WTC11 (cell line): ENCODE measurements at regions not wholly inside any gene's neighbourhood (a gene's known extent, or its start where the extent isn't known, plus 50 kb on each side); places are given as distances from the start of the nearest gene placed in this dataset.

Source experiments
- ATAC-seq: fragments of 200-7000 bp; cut with Tn5 transposase; 2 replicates; pipeline ENCODE4 v1.10.0; 2021; ENCODE audit warnings: mild to moderate bottlenecking, moderate library complexity
- CTCF ChIA-PET: fragments of 300-600 bp; sonication (Branson Sonifier 250); formaldehyde crosslinking; loops from one replicate; lab custom pipeline; 2021; ENCODE audit warnings: antibody characterized with exemption; lab: Charles Lee
- POLR2A ChIA-PET: fragments of 350-600 bp; sonication (Branson Sonifier 250); formaldehyde crosslinking; loops from one replicate; lab custom pipeline; 2021; ENCODE audit warnings: antibody characterized with exemption; lab: Charles Lee
- DNase-seq: peaks from one replicate; pipeline ENCODE4 v3.0.0; 2021; ENCODE audit warnings: low spot score
- H3K27ac Mint-ChIP-seq: 2 replicates; pipeline ENCODE4 v1.8.0; 2021; ENCODE audit warnings: mixed read lengths
- H3K27me3 Mint-ChIP-seq: 2 replicates; pipeline ENCODE4 v1.8.0; 2021; ENCODE audit warnings: low read depth, mild to moderate bottlenecking, moderate library complexity, mixed read lengths
- H3K36me3 Mint-ChIP-seq: 2 replicates; pipeline ENCODE4 v1.8.0; 2021; ENCODE audit warnings: mixed read lengths
- H3K4me1 Mint-ChIP-seq: 2 replicates; pipeline ENCODE4 v1.8.0; 2022; ENCODE audit warnings: mixed read lengths
- H3K4me3 Mint-ChIP-seq: 2 replicates; pipeline ENCODE4 v1.8.0; 2021; ENCODE audit warnings: mild to moderate bottlenecking, moderate library complexity, mixed read lengths
- H3K9me3 Mint-ChIP-seq: 2 replicates; pipeline ENCODE4 v1.8.0; 2021; ENCODE audit warnings: mixed read lengths
- CREM ChIP-seq: sonication (generic); formaldehyde crosslinking; IDR thresholded peaks from 2 replicates; pipeline ENCODE4 v1.8.1; 2022; ENCODE audit warnings: mild to moderate bottlenecking, missing genetic modification reagents, moderate library complexity
- EMX1 ChIP-seq: fragments of 250-450 bp; sonication (Bioruptor Pico); IDR thresholded peaks from 2 replicates; pipeline ENCODE4 v1.8.0; 2021; ENCODE audit warnings: mild to moderate bottlenecking
- FOXP1 ChIP-seq: sonication (generic); formaldehyde crosslinking; IDR thresholded peaks from 2 replicates; pipeline ENCODE4 v1.8.0; 2022; ENCODE audit warnings: missing genetic modification reagents, mild to moderate bottlenecking, moderate library complexity, borderline replicate concordance
- GTF2I ChIP-seq: fragments of 250-450 bp; sonication (Bioruptor Pico); conservative IDR thresholded peaks from 2 replicates; pipeline ENCODE4 v1.4.0; 2021; ENCODE audit warnings: mild to moderate bottlenecking
- JAZF1 ChIP-seq: fragments of 250-450 bp; sonication (Bioruptor Pico); IDR thresholded peaks from 2 replicates; pipeline ENCODE4 v1.9.0; 2021; ENCODE audit warnings: moderate library complexity, mild to moderate bottlenecking, inconsistent platforms
- NFATC4 ChIP-seq: fragments of 250-450 bp; sonication (Bioruptor Pico); IDR thresholded peaks from 2 replicates; pipeline ENCODE4 v1.9.0; 2021; ENCODE audit warnings: mild to moderate bottlenecking
- NR1H2 ChIP-seq: sonication (generic); formaldehyde crosslinking; IDR thresholded peaks from 2 replicates; pipeline ENCODE4 v1.9.0; 2021; ENCODE audit warnings: mild to moderate bottlenecking, moderate library complexity, missing genetic modification reagents
- OVOL2 ChIP-seq: fragments of 250-450 bp; sonication (Bioruptor Pico); IDR thresholded peaks from 2 replicates; pipeline ENCODE4 v1.9.0; 2021; ENCODE audit warnings: mild to moderate bottlenecking, borderline replicate concordance
- ZNF232 ChIP-seq: sonication (generic); formaldehyde crosslinking; IDR thresholded peaks from 2 replicates; pipeline ENCODE4 v1.8.0; 2022; ENCODE audit warnings: mild to moderate bottlenecking, missing genetic modification reagents
- ZNF396 ChIP-seq: fragments of 250-450 bp; sonication (Bioruptor Pico); IDR thresholded peaks from 2 replicates; pipeline ENCODE4 v1.8.0; 2021; ENCODE audit warnings: mild to moderate bottlenecking, moderate library complexity, borderline replicate concordance
- TF ChIP-seq, protein P1 (sequence below): sonication (generic); formaldehyde crosslinking; IDR thresholded peaks from 2 replicates; pipeline ENCODE4 v1.8.1; 2023; ENCODE audit warnings: mild to moderate bottlenecking, missing genetic modification reagents
- TF ChIP-seq, protein P2 (sequence below): fragments of 250-450 bp; sonication (Bioruptor Pico); IDR thresholded peaks from 2 replicates; pipeline ENCODE4 v2.1.2; 2022; ENCODE audit warnings: mild to moderate bottlenecking, moderate library complexity
- TF ChIP-seq, protein P3 (sequence below): sonication (generic); formaldehyde crosslinking; IDR thresholded peaks from 2 replicates; pipeline ENCODE4 v1.8.0; 2022; ENCODE audit warnings: missing genetic modification reagents
- TF ChIP-seq, protein P4 (sequence below): sonication (generic); formaldehyde crosslinking; IDR thresholded peaks from 2 replicates; pipeline ENCODE4 v1.8.0; 2022; ENCODE audit warnings: mild to moderate bottlenecking, missing genetic modification reagents
- TF ChIP-seq, protein P5 (sequence below): sonication (generic); formaldehyde crosslinking; IDR thresholded peaks from 2 replicates; pipeline ENCODE4 v1.8.1; 2023; ENCODE audit warnings: mild to moderate bottlenecking, moderate library complexity, missing genetic modification reagents
- TF ChIP-seq, protein P6 (sequence below): sonication (generic); formaldehyde crosslinking; IDR thresholded peaks from 2 replicates; pipeline ENCODE4 v1.8.1; 2023; ENCODE audit warnings: mild to moderate bottlenecking, missing genetic modification reagents, moderate library complexity
- TF ChIP-seq, protein P7 (sequence below): fragments of 250-450 bp; sonication (Bioruptor Pico); conservative IDR thresholded peaks from 2 replicates; pipeline ENCODE4 v1.9.0; 2021; ENCODE audit warnings: mild to moderate bottlenecking

DNA sequence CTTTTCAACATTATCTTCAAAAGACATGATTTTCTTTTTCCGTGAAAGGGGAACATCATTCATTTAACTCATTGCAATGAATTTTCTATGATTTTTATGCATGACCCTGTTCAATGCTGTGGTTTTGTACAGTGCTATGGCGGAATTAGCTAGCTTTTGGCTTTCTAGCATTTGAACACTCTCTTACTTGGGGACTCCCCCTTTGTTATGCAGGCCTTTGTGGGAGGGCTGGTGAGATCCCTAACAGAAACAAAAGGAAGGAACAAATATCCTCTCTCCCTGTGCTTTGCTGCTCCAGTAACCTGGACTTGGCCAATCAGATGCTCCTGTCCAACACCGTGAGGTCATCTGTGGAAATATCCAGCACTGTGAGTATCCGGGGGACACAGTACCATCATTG is 353.4 kb upstream of the FZD8 start (continued):
- TF ChIP-seq, protein P1, sequence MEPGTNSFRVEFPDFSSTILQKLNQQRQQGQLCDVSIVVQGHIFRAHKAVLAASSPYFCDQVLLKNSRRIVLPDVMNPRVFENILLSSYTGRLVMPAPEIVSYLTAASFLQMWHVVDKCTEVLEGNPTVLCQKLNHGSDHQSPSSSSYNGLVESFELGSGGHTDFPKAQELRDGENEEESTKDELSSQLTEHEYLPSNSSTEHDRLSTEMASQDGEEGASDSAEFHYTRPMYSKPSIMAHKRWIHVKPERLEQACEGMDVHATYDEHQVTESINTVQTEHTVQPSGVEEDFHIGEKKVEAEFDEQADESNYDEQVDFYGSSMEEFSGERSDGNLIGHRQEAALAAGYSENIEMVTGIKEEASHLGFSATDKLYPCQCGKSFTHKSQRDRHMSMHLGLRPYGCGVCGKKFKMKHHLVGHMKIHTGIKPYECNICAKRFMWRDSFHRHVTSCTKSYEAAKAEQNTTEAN (CRISPR knock-in tag): no peak
- TF ChIP-seq, all 79 proteins: peak for 0

DNA sequence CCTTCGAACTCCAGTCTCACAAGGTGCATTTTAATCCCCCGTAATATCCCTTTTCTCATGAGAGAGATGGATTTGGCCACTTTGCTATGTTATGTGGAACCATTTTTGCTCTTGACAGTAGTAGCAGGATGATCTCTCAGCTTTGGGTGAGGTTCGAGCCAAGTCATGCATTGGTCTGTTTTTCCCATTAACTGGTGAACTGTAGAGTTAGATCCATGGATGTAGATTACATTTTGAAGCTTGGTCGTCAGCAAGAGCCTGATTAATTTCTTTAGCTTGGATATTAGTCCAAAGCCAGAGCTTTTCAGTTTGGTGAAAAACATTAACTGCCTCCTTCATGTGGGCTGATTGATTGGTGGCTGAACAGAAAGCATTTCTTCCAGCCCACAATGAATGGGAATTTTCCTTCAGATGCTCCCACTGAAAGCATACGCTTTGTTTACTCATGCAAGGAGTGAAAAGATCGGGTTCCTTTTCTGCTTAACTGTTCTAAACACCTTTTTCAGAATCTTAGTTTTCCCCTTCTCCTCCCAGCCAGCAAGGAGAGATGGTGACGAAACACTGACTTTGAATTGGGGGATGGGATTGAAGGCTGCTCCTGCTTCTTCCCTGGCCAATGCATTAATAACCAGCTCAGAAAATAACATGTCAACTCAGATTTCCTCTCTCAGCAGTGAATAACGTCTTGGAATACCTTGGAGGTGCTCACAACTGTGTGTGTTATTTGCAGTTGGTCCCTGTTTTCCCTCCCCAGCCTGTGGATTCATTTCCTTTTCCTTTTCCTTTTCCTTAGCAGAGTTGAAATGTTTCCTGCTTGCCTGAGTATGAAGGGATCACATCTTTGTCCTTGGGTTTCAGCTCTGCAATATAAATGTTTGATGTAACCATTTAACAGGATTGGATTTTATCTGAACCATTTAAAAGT is 351.8 kb upstream of the FZD8 start:
- ChIA-PET CTCF (interaction anchor here (0.6 kb wide), 1 partner anchor 756 kb away, joined by 4 read pairs; no protein-coding TSS in a partner anchor), POLR2A (no interaction called here)
- ATAC-seq (no peak), DNase-seq (no peak)
- H3K27me3 Mint-ChIP-seq: peaks cover 10% of the 10 kb centered on the region
- H3K36me3 Mint-ChIP-seq: no peaks in the 10 kb centered on the region
- H3K9me3 Mint-ChIP-seq: no peaks in the 10 kb centered on the region
- no peak overlapping the region for H3K4me3 Mint-ChIP-seq
- peaks cover 20% of the 10 kb centered on the region for H3K4me1 Mint-ChIP-seq
- no peak overlapping the region for H3K27ac Mint-ChIP-seq
- TF ChIP-seq ZNF396 (CRISPR knock-in tag) (no peak), ZNF232 (CRISPR knock-in tag) (no peak)

DNA sequence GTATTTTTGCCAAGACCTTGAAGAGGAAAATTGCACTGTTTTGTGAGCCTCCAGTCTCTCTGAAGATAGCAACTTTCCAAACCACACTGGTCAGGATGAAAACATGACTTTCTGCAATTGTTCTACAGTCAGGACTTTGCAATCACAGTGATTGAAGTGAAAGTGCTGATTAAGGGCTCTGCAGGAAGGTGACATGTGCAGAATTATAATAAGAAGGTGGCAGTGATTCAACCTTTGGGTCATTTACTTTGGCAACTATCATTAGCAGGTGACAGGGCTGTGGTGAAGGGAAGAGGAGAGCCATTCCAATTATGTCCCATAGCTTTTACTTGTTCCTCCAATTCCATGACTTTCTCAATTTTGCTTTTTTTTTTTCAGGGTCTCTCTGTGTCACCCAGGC is 350.0 kb upstream of the FZD8 start:
- TF ChIP-seq JAZF1 (CRISPR knock-in tag) (no peak), FOXP1 (CRISPR knock-in tag) (no peak), GTF2I (CRISPR knock-in tag) (no peak), NFATC4 (no peak), EMX1 (no peak), OVOL2 (CRISPR knock-in tag) (no peak), NR1H2 (CRISPR knock-in tag) (no peak), CREM (CRISPR knock-in tag) (no peak)
- TF ChIP-seq, protein P2, sequence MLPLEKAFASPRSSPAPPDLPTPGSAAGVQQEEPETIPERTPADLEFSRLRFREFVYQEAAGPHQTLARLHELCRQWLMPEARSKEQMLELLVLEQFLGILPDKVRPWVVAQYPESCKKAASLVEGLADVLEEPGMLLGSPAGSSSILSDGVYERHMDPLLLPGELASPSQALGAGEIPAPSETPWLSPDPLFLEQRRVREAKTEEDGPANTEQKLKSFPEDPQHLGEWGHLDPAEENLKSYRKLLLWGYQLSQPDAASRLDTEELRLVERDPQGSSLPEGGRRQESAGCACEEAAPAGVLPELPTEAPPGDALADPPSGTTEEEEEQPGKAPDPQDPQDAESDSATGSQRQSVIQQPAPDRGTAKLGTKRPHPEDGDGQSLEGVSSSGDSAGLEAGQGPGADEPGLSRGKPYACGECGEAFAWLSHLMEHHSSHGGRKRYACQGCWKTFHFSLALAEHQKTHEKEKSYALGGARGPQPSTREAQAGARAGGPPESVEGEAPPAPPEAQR (CRISPR knock-in tag): no peak
- TF ChIP-seq, protein P3, sequence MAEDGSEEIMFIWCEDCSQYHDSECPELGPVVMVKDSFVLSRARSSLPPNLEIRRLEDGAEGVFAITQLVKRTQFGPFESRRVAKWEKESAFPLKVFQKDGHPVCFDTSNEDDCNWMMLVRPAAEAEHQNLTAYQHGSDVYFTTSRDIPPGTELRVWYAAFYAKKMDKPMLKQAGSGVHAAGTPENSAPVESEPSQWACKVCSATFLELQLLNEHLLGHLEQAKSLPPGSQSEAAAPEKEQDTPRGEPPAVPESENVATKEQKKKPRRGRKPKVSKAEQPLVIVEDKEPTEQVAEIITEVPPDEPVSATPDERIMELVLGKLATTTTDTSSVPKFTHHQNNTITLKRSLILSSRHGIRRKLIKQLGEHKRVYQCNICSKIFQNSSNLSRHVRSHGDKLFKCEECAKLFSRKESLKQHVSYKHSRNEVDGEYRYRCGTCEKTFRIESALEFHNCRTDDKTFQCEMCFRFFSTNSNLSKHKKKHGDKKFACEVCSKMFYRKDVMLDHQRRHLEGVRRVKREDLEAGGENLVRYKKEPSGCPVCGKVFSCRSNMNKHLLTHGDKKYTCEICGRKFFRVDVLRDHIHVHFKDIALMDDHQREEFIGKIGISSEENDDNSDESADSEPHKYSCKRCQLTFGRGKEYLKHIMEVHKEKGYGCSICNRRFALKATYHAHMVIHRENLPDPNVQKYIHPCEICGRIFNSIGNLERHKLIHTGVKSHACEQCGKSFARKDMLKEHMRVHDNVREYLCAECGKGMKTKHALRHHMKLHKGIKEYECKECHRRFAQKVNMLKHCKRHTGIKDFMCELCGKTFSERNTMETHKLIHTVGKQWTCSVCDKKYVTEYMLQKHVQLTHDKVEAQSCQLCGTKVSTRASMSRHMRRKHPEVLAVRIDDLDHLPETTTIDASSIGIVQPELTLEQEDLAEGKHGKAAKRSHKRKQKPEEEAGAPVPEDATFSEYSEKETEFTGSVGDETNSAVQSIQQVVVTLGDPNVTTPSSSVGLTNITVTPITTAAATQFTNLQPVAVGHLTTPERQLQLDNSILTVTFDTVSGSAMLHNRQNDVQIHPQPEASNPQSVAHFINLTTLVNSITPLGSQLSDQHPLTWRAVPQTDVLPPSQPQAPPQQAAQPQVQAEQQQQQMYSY (CRISPR knock-in tag): no peak
- TF ChIP-seq, protein P4, sequence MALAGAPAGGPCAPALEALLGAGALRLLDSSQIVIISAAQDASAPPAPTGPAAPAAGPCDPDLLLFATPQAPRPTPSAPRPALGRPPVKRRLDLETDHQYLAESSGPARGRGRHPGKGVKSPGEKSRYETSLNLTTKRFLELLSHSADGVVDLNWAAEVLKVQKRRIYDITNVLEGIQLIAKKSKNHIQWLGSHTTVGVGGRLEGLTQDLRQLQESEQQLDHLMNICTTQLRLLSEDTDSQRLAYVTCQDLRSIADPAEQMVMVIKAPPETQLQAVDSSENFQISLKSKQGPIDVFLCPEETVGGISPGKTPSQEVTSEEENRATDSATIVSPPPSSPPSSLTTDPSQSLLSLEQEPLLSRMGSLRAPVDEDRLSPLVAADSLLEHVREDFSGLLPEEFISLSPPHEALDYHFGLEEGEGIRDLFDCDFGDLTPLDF (CRISPR knock-in tag): no peak
- TF ChIP-seq, protein P5, sequence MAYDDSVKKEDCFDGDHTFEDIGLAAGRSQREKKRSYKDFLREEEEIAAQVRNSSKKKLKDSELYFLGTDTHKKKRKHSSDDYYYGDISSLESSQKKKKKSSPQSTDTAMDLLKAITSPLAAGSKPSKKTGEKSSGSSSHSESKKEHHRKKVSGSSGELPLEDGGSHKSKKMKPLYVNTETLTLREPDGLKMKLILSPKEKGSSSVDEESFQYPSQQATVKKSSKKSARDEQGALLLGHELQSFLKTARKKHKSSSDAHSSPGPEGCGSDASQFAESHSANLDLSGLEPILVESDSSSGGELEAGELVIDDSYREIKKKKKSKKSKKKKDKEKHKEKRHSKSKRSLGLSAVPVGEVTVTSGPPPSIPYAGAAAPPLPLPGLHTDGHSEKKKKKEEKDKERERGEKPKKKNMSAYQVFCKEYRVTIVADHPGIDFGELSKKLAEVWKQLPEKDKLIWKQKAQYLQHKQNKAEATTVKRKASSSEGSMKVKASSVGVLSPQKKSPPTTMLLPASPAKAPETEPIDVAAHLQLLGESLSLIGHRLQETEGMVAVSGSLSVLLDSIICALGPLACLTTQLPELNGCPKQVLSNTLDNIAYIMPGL (CRISPR knock-in tag): no peak
- TF ChIP-seq, protein P6, sequence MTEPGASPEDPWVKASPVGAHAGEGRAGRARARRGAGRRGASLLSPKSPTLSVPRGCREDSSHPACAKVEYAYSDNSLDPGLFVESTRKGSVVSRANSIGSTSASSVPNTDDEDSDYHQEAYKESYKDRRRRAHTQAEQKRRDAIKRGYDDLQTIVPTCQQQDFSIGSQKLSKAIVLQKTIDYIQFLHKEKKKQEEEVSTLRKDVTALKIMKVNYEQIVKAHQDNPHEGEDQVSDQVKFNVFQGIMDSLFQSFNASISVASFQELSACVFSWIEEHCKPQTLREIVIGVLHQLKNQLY (CRISPR knock-in tag): no peak
- TF ChIP-seq, protein P7, sequence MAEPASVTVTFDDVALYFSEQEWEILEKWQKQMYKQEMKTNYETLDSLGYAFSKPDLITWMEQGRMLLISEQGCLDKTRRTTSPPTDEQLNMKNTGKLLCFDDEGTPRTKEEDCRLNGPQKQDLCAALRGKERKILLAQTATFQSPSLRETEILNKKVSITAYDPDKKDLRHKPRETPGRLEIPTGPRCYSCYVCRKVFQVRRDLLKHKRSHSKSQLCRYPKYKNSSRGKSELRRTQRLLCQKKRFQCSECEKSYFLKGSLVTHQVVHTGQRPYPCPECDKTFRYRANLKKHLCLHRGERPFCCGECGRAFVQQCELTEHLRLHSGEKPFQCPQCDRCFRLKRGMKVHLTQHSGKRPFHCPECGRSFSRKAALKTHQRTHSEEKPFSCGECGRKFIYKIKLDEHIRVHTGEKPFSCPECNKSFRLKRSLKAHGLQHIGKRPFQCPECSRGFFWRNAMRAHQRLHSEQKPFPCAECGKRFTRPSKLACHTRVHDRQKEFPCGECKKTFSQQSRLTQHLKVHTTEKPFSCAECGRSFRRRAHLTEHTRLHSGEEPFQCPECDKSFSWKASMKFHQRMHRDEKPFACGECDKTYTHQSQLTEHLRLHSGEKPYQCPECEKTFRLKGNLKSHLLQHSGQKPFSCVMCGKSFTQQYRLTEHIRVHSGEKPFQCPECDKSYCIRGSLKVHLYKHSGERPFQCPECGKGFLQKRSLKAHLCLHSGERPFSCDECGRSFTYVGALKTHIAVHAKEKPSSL (CRISPR knock-in tag): no peak
- ATAC-seq (no peak), DNase-seq (no peak)
- H3K27me3 Mint-ChIP-seq: peaks cover 18% of the 10 kb centered on the region
- ChIA-PET CTCF (no interaction called here), POLR2A (no interaction called here)
- H3K4me3 Mint-ChIP-seq: no peak overlapping the region
- peaks cover 20% of the 10 kb centered on the region for H3K4me1 Mint-ChIP-seq
- H3K9me3 Mint-ChIP-seq: no peaks in the 10 kb centered on the region
- H3K36me3 Mint-ChIP-seq: no peaks in the 10 kb centered on the region
- H3K27ac Mint-ChIP-seq: no peak overlapping the region
